Osteocyte (in vitro differentiated cells): ENCODE measurements at regions not wholly inside any gene's neighbourhood (a gene's known extent, or its start where the extent isn't known, plus 50 kb on each side); places are given as distances from the start of the nearest gene placed in this dataset.
"Not testable (repeated sequence)": the region's sequence is repeated elsewhere in the genome, so short reads cannot be mapped to it uniquely, and the experiment has no call there.

ENCODE experiments used
- DNase-seq: peaks from one replicate; pipeline ENCODE4 v3.0.0; 2021; ENCODE audit warnings: mixed read lengths; ENCODE audit not compliant: unreplicated experiment; ENCODE audit errors: extremely low spot score
- H3K27ac Mint-ChIP-seq: one replicate; pipeline ENCODE4 v1.8.0; 2021; ENCODE audit warnings: mild to moderate bottlenecking, mixed read lengths; ENCODE audit not compliant: unreplicated experiment
- H3K27me3 Mint-ChIP-seq: one replicate; pipeline ENCODE4 v1.8.0; 2021; ENCODE audit warnings: mixed read lengths; ENCODE audit not compliant: unreplicated experiment
- H3K36me3 Mint-ChIP-seq: one replicate; pipeline ENCODE4 v1.8.0; 2021; ENCODE audit warnings: mixed read lengths; ENCODE audit not compliant: unreplicated experiment
- H3K4me1 Mint-ChIP-seq: one replicate; pipeline ENCODE4 v1.8.0; 2021; ENCODE audit warnings: mixed read lengths; ENCODE audit not compliant: unreplicated experiment
- H3K4me3 Mint-ChIP-seq: one replicate; pipeline ENCODE4 v1.8.0; 2021; ENCODE audit warnings: mild to moderate bottlenecking, moderate library complexity, mixed read lengths; ENCODE audit not compliant: unreplicated experiment
- H3K9me3 Mint-ChIP-seq: one replicate; pipeline ENCODE4 v1.8.0; 2021; ENCODE audit warnings: mixed read lengths; ENCODE audit not compliant: unreplicated experiment
- TF ChIP-seq, protein P1 (sequence below): fragments of 200-600 bp; sonication (generic); IDR thresholded peaks from 2 replicates; pipeline ENCODE4 v1.5.0; 2021; ENCODE audit warnings: antibody characterized with exemption, mild to moderate bottlenecking, moderate library complexity

DNA sequence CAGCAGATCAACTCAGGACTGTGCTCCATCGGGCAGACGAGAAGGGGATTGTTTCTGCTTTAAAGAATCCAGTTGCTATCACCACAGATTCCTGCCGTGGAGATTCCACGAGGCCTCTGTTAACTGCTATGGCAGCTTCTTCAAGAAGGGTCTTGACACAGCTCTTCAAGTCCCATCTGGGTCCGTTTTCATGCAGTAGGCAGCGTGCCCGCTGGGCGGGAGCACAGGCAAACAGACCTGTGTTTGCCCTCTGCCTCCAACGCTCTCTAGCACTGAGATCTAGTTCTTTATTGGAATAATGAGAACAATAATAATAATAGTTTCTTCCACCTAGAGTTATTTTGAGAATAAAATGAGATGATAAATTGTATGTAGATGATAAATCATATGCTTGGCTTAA lies 127.2 kb upstream of the SP8 start:
- Mint-ChIP-seq H3K36me3 (no peaks in the 10 kb centered on the region), H3K27me3 (no peaks in the 10 kb centered on the region), H3K4me1 (no peaks in the 10 kb centered on the region), H3K4me3 (no peak overlapping the region), H3K9me3 (peaks cover 21% of the 10 kb centered on the region), H3K27ac (no peak overlapping the region)
- no peak for DNase-seq
- TF ChIP-seq, protein P1, sequence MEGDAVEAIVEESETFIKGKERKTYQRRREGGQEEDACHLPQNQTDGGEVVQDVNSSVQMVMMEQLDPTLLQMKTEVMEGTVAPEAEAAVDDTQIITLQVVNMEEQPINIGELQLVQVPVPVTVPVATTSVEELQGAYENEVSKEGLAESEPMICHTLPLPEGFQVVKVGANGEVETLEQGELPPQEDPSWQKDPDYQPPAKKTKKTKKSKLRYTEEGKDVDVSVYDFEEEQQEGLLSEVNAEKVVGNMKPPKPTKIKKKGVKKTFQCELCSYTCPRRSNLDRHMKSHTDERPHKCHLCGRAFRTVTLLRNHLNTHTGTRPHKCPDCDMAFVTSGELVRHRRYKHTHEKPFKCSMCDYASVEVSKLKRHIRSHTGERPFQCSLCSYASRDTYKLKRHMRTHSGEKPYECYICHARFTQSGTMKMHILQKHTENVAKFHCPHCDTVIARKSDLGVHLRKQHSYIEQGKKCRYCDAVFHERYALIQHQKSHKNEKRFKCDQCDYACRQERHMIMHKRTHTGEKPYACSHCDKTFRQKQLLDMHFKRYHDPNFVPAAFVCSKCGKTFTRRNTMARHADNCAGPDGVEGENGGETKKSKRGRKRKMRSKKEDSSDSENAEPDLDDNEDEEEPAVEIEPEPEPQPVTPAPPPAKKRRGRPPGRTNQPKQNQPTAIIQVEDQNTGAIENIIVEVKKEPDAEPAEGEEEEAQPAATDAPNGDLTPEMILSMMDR = no peak

DNA sequence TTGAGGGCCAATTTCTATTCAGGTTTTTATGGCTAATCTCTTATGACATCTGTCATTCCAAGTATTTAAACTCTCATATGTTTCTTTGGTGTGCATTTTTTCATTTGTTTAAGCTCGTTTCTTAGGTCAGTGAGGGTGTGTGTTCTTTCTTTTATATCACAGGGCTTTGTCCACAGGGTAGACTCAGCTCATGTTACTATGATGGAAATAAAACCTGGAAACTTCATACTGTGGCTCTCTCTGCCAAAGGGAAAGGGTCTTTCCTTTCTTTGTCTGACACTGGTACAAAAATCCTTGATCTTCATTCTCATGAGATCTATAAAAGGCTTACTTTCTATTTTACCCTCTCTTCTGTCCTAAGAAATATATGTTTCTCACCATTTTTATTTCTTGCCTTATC lies 129.6 kb upstream of the SP8 start:
- H3K27me3 Mint-ChIP-seq = no peaks in the 10 kb centered on the region

DNA sequence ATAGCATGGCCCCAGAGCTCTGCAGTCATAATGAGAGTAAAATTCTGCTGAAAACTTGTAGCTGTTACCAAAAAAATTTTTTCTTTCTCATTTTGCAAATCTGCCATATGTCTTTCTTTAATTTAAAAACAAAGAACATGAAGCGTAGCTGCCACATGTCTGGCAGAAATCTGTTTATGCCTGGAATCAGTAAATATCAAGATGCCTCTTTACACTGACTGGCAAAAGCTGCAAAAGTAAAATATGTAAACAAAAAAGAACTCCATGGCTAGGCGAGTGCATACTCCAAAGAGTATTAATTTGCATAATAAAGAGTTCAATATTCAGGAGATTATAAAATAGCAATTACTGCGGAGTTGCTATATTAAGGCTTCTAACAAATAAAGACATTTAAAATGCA lies 130.9 kb upstream of the SP8 start:
- Mint-ChIP-seq H3K4me1 (no peaks in the 10 kb centered on the region), H3K27me3 (no peaks in the 10 kb centered on the region), H3K4me3 (no peak overlapping the region), H3K9me3 (peaks cover 43% of the 10 kb centered on the region), H3K36me3 (no peaks in the 10 kb centered on the region), H3K27ac (no peak overlapping the region)
- no peak for DNase-seq
- TF ChIP-seq, protein P1 = no peak

More for the DNA sequence above, 129.6 kb upstream of the SP8 start:
- TF ChIP-seq, protein P1 = no peak
- Mint-ChIP-seq H3K4me1 (no peaks in the 10 kb centered on the region), H3K36me3 (no peaks in the 10 kb centered on the region), H3K27ac (no peak overlapping the region), H3K4me3 (no peak overlapping the region), H3K9me3 (peaks cover 30% of the 10 kb centered on the region)
- DNase-seq = no peak

DNA sequence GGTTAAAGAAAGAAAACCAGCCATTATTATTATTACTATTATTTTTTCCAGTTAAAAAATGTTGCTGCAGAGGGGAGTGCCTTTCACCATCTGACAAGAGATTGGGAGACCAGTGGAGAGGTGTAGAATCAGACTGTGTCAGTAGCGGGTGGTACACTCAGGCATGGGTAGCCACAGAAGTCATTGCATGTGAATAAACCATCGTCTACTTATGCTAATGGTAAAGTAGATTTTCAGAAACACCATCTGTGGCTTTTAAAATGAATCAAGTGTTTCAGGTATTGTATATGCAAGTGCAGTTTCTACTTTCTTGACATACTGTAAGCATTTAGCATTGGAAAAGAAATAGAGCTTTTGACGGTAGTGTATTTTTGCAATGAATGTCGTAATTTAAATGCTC lies 131.5 kb upstream of the SP8 start:
- Mint-ChIP-seq H3K27ac (no peak overlapping the region), H3K36me3 (no peaks in the 10 kb centered on the region), H3K9me3 (peaks cover 37% of the 10 kb centered on the region), H3K4me1 (no peaks in the 10 kb centered on the region), H3K4me3 (no peak overlapping the region), H3K27me3 (no peaks in the 10 kb centered on the region)
- DNase-seq = no peak
- TF ChIP-seq, protein P1 = no peak

DNA sequence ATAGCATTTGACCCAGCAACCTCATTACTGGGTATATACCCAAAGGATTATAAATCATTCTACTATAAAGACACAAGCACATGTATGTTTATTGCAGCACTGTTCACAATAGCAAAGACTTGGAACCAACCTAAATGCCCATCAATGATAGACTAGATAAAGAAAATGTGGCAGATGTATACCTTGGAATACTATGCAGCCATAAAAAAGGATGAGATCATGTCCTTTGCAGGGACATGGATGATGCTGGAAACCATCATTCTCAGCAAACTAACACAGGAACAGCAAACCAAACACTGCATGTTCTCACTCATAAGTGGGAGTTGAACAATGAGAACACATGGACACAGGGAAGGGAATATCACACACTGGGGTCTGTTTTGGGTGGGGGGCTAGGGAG lies 140.5 kb upstream of the SP8 start:
- H3K27me3 Mint-ChIP-seq, H3K36me3 Mint-ChIP-seq, H3K27ac Mint-ChIP-seq, DNase-seq, H3K4me1 Mint-ChIP-seq, H3K4me3 Mint-ChIP-seq: not testable (repeated sequence)
- H3K9me3 Mint-ChIP-seq = peaks cover 32% of the 10 kb centered on the region

DNA sequence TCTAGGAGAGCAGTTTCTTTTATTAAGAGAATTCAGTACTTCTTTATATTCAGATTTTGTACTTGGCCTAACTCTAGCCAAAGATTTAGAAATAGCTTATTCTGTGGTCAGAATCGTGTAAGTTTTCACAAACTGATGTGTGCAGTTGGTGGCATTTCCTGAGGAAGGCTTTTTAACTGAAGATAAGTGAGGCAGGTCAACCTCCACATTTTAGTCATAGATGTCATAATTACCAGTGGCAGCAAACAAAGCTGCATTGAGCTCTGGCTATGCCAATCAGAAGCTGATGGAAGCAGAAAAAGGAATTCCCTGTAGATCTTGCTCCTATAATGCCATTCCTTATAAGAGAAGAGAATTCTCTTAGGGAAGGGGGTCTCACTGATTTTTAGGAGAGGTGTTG lies 141.3 kb upstream of the SP8 start:
- Mint-ChIP-seq H3K27ac (no peak overlapping the region), H3K4me1 (no peaks in the 10 kb centered on the region), H3K36me3 (no peaks in the 10 kb centered on the region), H3K9me3 (peaks cover 27% of the 10 kb centered on the region), H3K27me3 (no peaks in the 10 kb centered on the region), H3K4me3 (no peak overlapping the region)
- TF ChIP-seq, protein P1 = no peak
- no peak for DNase-seq
